ENCODE measurements at regions not wholly inside any gene's neighbourhood (a gene's known extent, or its start where the extent isn't known, plus 50 kb on each side); places are given as distances from the start of the nearest gene placed in this dataset.
"Not testable (repeated sequence)": the region's sequence is repeated elsewhere in the genome, so short reads cannot be mapped to it uniquely, and the experiment has no call there.

DNA sequence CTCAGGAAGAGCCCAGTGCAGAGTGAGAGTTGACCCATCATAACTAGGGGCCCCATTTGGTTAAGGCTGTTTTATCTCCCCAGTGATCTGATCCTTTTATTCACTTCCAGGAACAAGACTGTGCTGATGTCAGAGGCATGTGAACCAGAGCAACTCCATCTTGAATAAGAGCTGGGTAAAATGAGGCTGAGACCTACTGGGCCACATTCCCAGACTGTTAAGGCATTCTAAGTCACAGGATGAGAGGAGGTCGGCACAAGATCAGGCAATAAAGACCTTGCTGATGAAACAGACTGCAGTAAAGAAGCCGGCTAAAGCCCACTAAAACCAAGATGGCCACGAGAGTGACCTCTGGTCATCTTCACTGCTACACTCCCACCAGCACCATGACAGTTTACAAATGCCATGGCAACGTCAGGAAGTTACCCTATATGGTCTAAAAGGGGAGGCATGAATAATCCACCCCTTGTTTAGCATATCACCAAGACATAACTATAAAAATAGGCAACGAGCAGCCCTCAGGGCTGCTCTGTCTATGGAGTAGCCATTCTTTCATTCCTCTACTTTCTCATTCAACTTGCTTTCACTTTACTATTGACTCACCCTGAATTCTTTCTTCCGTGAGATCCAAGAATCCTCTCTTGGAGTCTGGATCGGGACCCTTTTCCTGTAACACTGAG, 55.3 kb upstream of the CHST15 start:
- H3K4me3 ChIP-seq (ENCODE audit: low read length in 2 of 2); H3K36me3 Mint-ChIP-seq; intact Hi-C loops (cut with micrococcal nuclease); DNase-seq; H3K27me3 ChIP-seq (ENCODE audit: insufficient read depth, low read length); H3K27ac ChIP-seq (ENCODE audit: low read depth, low read length); H3K4me1 Mint-ChIP-seq; H3K9me3 Mint-ChIP-seq; H3K4me3 Mint-ChIP-seq; H3K27me3 Mint-ChIP-seq; CTCF ChIA-PET (ENCODE audit: partially characterized antibody); H3K9me3 ChIP-seq (ENCODE audit: control insufficient read depth in 1 of 2, low read length in 2 of 2); H3K36me3 ChIP-seq (ENCODE audit: insufficient read depth, low read length); H3K27ac Mint-ChIP-seq; POLR2A ChIA-PET (ENCODE audit: partially characterized antibody): not testable (repeated sequence)
- peaks cover 18% of the 10 kb centered on the region for H3K4me1 ChIP-seq (ENCODE audit: insufficient read depth, low read length)

DNA sequence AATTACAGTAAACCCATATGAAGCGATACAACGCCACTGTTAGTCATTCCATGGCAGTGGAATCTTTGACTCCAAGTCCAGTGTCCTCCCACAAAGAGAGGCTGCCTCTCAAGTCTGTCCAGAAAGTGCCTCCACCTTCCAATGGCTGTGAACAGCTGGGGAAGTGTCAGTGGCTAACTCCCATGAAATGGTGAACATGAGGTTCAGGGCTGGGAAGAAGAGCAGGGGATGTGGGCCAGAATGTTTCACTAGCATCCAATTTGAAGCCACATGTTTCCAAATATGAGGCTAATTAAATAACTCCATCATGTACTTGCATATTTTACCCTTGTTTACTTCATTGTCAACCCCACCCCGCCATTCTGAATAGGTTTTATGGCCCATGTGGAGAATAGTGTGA, 53.1 kb upstream of the CHST15 start:
- no peaks in the 10 kb centered on the region for H3K27me3 ChIP-seq (ENCODE audit: insufficient read depth, low read length)
- H3K36me3 ChIP-seq (ENCODE audit: insufficient read depth, low read length): no peaks in the 10 kb centered on the region
- H3K27ac Mint-ChIP-seq: no peak overlapping the region
- peaks cover 1 to 5% (median 1%) of the 10 kb centered on the region in 4 donors for H3K4me1 Mint-ChIP-seq
- H3K4me1 ChIP-seq (ENCODE audit: insufficient read depth, low read length): no peaks in the 10 kb centered on the region
- no peaks in the 10 kb centered on the region for H3K27me3 Mint-ChIP-seq
- DNase-seq: no peak
- no peak overlapping the region for H3K4me3 Mint-ChIP-seq
- H3K4me3 ChIP-seq (ENCODE audit: low read length in 2 of 2): no peak overlapping the region
- H3K9me3 Mint-ChIP-seq: no peaks in the 10 kb centered on the region
- H3K27ac ChIP-seq (ENCODE audit: low read depth, low read length): no peak overlapping the region
- H3K36me3 Mint-ChIP-seq: no peaks in the 10 kb centered on the region
- POLR2A ChIA-PET (ENCODE audit: partially characterized antibody): no interaction called here
- intact Hi-C loops (cut with micrococcal nuclease): no loop called here
- CTCF ChIA-PET (ENCODE audit: partially characterized antibody): no interaction called here
- H3K9me3 ChIP-seq (ENCODE audit: control insufficient read depth in 1 of 2, low read length in 2 of 2): no peaks in the 10 kb centered on the region

GRCh38 chr10:124145109-124145870, 51.9 kb upstream of the CHST15 start:
- Histone ChIP-seq H3K27ac (ENCODE audit: low read depth, low read length) (no peak overlapping the region), H3K4me3 (ENCODE audit: low read length in 2 of 2) (no peak overlapping the region), H3K9me3 (ENCODE audit: control insufficient read depth in 1 of 2, low read length in 2 of 2) (no peaks in the 10 kb centered on the region), H3K36me3 (ENCODE audit: insufficient read depth, low read length) (no peaks in the 10 kb centered on the region), H3K4me1 (ENCODE audit: insufficient read depth, low read length) (no peaks in the 10 kb centered on the region), H3K27me3 (ENCODE audit: insufficient read depth, low read length) (no peaks in the 10 kb centered on the region)
- Mint-ChIP-seq H3K36me3 (no peaks in the 10 kb centered on the region), H3K9me3 (peaks cover 0 to 3% (median 0%) of the 10 kb centered on the region in 8 donors), H3K27me3 (no peaks in the 10 kb centered on the region), H3K4me1 (no peaks in the 10 kb centered on the region), H3K27ac (no peak overlapping the region), H3K4me3 (no peak overlapping the region)
- no peak for DNase-seq
- intact Hi-C loops (cut with micrococcal nuclease): no loop called here
- ChIA-PET POLR2A (ENCODE audit: partially characterized antibody) (no interaction called here), CTCF (ENCODE audit: partially characterized antibody) (no interaction called here)

GRCh38 chr10:124144536-124144935, 51.1 kb upstream of the CHST15 start:
- DNase-seq: no peak
- no peaks in the 10 kb centered on the region for H3K27me3 ChIP-seq (ENCODE audit: insufficient read depth, low read length)
- H3K27me3 Mint-ChIP-seq: no peaks in the 10 kb centered on the region
- no peak overlapping the region for H3K27ac ChIP-seq (ENCODE audit: low read depth, low read length)
- H3K4me1 ChIP-seq (ENCODE audit: insufficient read depth, low read length): no peaks in the 10 kb centered on the region
- intact Hi-C loops (cut with micrococcal nuclease): no loop called here
- H3K4me3 Mint-ChIP-seq: no peak overlapping the region
- peaks cover 0 to 7% (median 0%) of the 10 kb centered on the region in 8 donors for H3K9me3 Mint-ChIP-seq
- H3K36me3 ChIP-seq (ENCODE audit: insufficient read depth, low read length): no peaks in the 10 kb centered on the region
- ChIA-PET POLR2A (ENCODE audit: partially characterized antibody) (no interaction called here), CTCF (ENCODE audit: partially characterized antibody) (no interaction called here)
- H3K36me3 Mint-ChIP-seq: no peaks in the 10 kb centered on the region
- no peak overlapping the region for H3K4me3 ChIP-seq (ENCODE audit: low read length in 2 of 2)
- H3K4me1 Mint-ChIP-seq: no peaks in the 10 kb centered on the region
- H3K9me3 ChIP-seq (ENCODE audit: control insufficient read depth in 1 of 2, low read length in 2 of 2): no peaks in the 10 kb centered on the region
- H3K27ac Mint-ChIP-seq: no peak overlapping the region

- Mint-ChIP-seq H3K4me1 (no peaks in the 10 kb centered on the region), H3K27me3 (peaks cover 0 to 6% of the 10 kb centered on the region in 2 donors), H3K4me3 (no peak overlapping the region), H3K36me3 (no peaks in the 10 kb centered on the region), H3K9me3 (peaks cover 0 to 10% (median 1%) of the 10 kb centered on the region in 8 donors), H3K27ac (no peak overlapping the region)
- no peaks in the 10 kb centered on the region for H3K9me3 ChIP-seq (ENCODE audit: control insufficient read depth in 1 of 2, low read length in 2 of 2)
- no peak overlapping the region for H3K4me3 ChIP-seq (ENCODE audit: low read length in 2 of 2)
- ChIA-PET CTCF (ENCODE audit: partially characterized antibody) (no interaction called here), POLR2A (ENCODE audit: partially characterized antibody) (no interaction called here)
- no peak overlapping the region for H3K27ac ChIP-seq (ENCODE audit: low read depth, low read length)
- no peak for DNase-seq
- H3K4me1 ChIP-seq (ENCODE audit: insufficient read depth, low read length): no peaks in the 10 kb centered on the region
- H3K36me3 ChIP-seq (ENCODE audit: insufficient read depth, low read length): no peaks in the 10 kb centered on the region
- intact Hi-C loops (cut with micrococcal nuclease): no loop called here
- no peaks in the 10 kb centered on the region for H3K27me3 ChIP-seq (ENCODE audit: insufficient read depth, low read length)
These were observed 50.3 kb upstream of the CHST15 start for GRCh38 chr10:124143721-124144120.
